ENCODE measurements at regions not wholly inside any gene's neighbourhood (a gene's known extent, or its start where the extent isn't known, plus 50 kb on each side); places are given as distances from the start of the nearest gene placed in this dataset.

- ChIA-PET POLR2A (no interaction called here), CTCF (no interaction called here)
- Histone ChIP-seq H3K4me3 (ENCODE audit: low read depth in 2 of 2, low read length in 2 of 2) (no peak overlapping the region), H3K4me1 (ENCODE audit: control insufficient read depth, insufficient read depth, low read length) (no peaks in the 10 kb centered on the region), H3K27ac (ENCODE audit: low read length) (no peak overlapping the region), H3K27me3 (ENCODE audit: control insufficient read depth, insufficient read depth, low read length) (peaks cover 3% of the 10 kb centered on the region; the same call in 1 of the 2 replicates), H3K36me3 (ENCODE audit: control insufficient read depth, insufficient read depth, low read length) (no peaks in the 10 kb centered on the region), H3K9me3 (ENCODE audit: control insufficient read depth, insufficient read depth, low read depth, low read length) (no peaks in the 10 kb centered on the region)
- ATAC-seq (peak; percentile 70; the same call in 1 of the 2 replicates), DNase-seq (ENCODE audit: low read depth, low spot score) (no peak)
- BruUV-seq (replicated peaks): no TSS peak
- intact Hi-C loops (cut with micrococcal nuclease; ENCODE audit: unreplicated experiment): no loop called here
- in situ Hi-C loops (cut with HindIII; ENCODE audit: low pct_unique_long_range_greater_than_20kb, low sequenced_read_pairs): no loop called here
- no peak for TF ChIP-seq SIN3A (IDR thresholded peaks at IDR 0.05; ENCODE audit: borderline replicate concordance, insufficient read depth, low read depth, low read length)
- TF ChIP-seq POLR2AphosphoS5 (IDR thresholded peaks at IDR 0.05; ENCODE audit: low read depth, low read length): no peak
- no peak for TF ChIP-seq TCF7L2 (IDR thresholded peaks at IDR 0.05; ENCODE audit: low read depth, low read length)
- no peak for TF ChIP-seq REST (IDR thresholded peaks at IDR 0.05; ENCODE audit: insufficient read depth in 1 of 2, low read depth in 2 of 2, low read length in 1 of 2)
- TF ChIP-seq CTCF (IDR thresholded peaks at IDR 0.05): peak; percentile 41
These were observed 54.8 kb upstream of the ASB18 start for GRCh38 chr2:236319036-236319435.

GRCh38 chr2:236321415-236321814, 57.2 kb upstream of the ASB18 start:
- Histone ChIP-seq H3K27ac (ENCODE audit: low read length) (no peak overlapping the region), H3K4me3 (ENCODE audit: low read depth in 2 of 2, low read length in 2 of 2) (no peak overlapping the region), H3K27me3 (ENCODE audit: control insufficient read depth, insufficient read depth, low read length) (peaks cover 6% of the 10 kb centered on the region; the same call in 1 of the 2 replicates), H3K36me3 (ENCODE audit: control insufficient read depth, insufficient read depth, low read length) (no peaks in the 10 kb centered on the region), H3K9me3 (ENCODE audit: control insufficient read depth, insufficient read depth, low read depth, low read length) (no peaks in the 10 kb centered on the region), H3K4me1 (ENCODE audit: control insufficient read depth, insufficient read depth, low read length) (no peaks in the 10 kb centered on the region)
- ATAC-seq: no peak
- in situ Hi-C loops (cut with HindIII; ENCODE audit: low pct_unique_long_range_greater_than_20kb, low sequenced_read_pairs) (no loop called here), intact Hi-C loops (cut with micrococcal nuclease; ENCODE audit: unreplicated experiment) (no loop called here)
- POLR2A ChIA-PET: no interaction called here
- TF ChIP-seq POLR2AphosphoS5 (IDR thresholded peaks at IDR 0.05; ENCODE audit: low read depth, low read length) (no peak), CTCF (IDR thresholded peaks at IDR 0.05) (no peak), SIN3A (IDR thresholded peaks at IDR 0.05; ENCODE audit: borderline replicate concordance, insufficient read depth, low read depth, low read length) (no peak), TCF7L2 (IDR thresholded peaks at IDR 0.05; ENCODE audit: low read depth, low read length) (no peak)
- no peak for DNase-seq (ENCODE audit: low read depth, low spot score)
- CTCF ChIA-PET: interaction anchor here (0.6 kb wide), 1 partner anchor 78 kb away, joined by 3 read pairs; no protein-coding TSS in a partner anchor
- no TSS peak for BruUV-seq (replicated peaks)
